Fibroblast of the aortic adventitia (primary cell): ENCODE measurements at regions not wholly inside any gene's neighbourhood (a gene's known extent, or its start where the extent isn't known, plus 50 kb on each side); places are given as distances from the start of the nearest gene placed in this dataset.

Experiments used
- DNase-seq: peaks from one replicate; pipeline ENCODE4 v3.0.0-alpha.2; 2010; ENCODE audit warnings: low read depth
- H3K4me3 ChIP-seq: 2 replicates; pipeline ENCODE4 v1.5.1; 2011; ENCODE audit warnings: low read depth, mild to moderate bottlenecking, control low read depth, low read length, moderate library complexity
- CTCF ChIP-seq: IDR thresholded peaks from 2 replicates; pipeline ENCODE4 v1.5.1; 2011; ENCODE audit warnings: mild to moderate bottlenecking, low read length, control low read depth, inconsistent platforms; ENCODE audit not compliant: insufficient read depth

GRCh38 chr6:166853371-166854325 lies 102.7 kb downstream of the RNASET2 start:
- TF ChIP-seq CTCF, result no peak
- no peak overlapping the region for H3K4me3 ChIP-seq
- no peak for DNase-seq

GRCh38 chr6:166852451-166852975 lies 103.8 kb downstream of the RNASET2 start:
- H3K4me3 ChIP-seq, result no peak overlapping the region
- no peak for DNase-seq
- TF ChIP-seq CTCF, result no peak

GRCh38 chr6:166851911-166852310 lies 104.4 kb downstream of the RNASET2 start:
- H3K4me3 ChIP-seq, result no peak overlapping the region
- no peak for TF ChIP-seq CTCF
- DNase-seq, result no peak

- H3K4me3 ChIP-seq, result no peak overlapping the region
- TF ChIP-seq CTCF, result no peak
- no peak for DNase-seq
Observed at GRCh38 chr6:166851426-166851825, 104.9 kb downstream of the RNASET2 start.

GRCh38 chr6:166850677-166851076 lies 105.7 kb downstream of the RNASET2 start:
- TF ChIP-seq CTCF, result no peak
- H3K4me3 ChIP-seq, result no peak overlapping the region
- no peak for DNase-seq

- no peak for DNase-seq
- TF ChIP-seq CTCF, result no peak
- no peak overlapping the region for H3K4me3 ChIP-seq
Observed at GRCh38 chr6:166849749-166850183, 106.6 kb downstream of the RNASET2 start.
